Astrocyte (in vitro differentiated cells and primary cell): ENCODE measurements at regions not wholly inside any gene's neighbourhood (a gene's known extent, or its start where the extent isn't known, plus 50 kb on each side); places are given as distances from the start of the nearest gene placed in this dataset.

ENCODE experiments used
- CTCF ChIP-seq: IDR thresholded peaks from 2 replicates; pipeline ENCODE4 v1.5.1; 2011; ENCODE audit warnings: low read depth, mild to moderate bottlenecking, inconsistent platforms, low read length, moderate library complexity; ENCODE audit not compliant: insufficient read depth
- EZH2 ChIP-seq: IDR thresholded peaks from 2 replicates; pipeline ENCODE4 v1.6.1; 2012; ENCODE audit warnings: mild to moderate bottlenecking, low read length, inconsistent platforms; ENCODE audit not compliant: insufficient read depth

- TF ChIP-seq CTCF, result no peak
- no peak for TF ChIP-seq EZH2
Measured at GRCh38 chr12:115064296-115064695, 380.3 kb upstream of the TBX3 start.
